Loucy (cell line): ENCODE measurements at regions not wholly inside any gene's neighbourhood (a gene's known extent, or its start where the extent isn't known, plus 50 kb on each side); places are given as distances from the start of the nearest gene placed in this dataset.
A peak's percentile ranks its signal among the peaks of the same experiment; 100 is the strongest.
"Not testable (repeated sequence)": the region's sequence is repeated elsewhere in the genome, so short reads cannot be mapped to it uniquely, and the experiment has no call there.

Experiments used
- H2AFZ ChIP-seq: fragments of 200-600 bp; sonication (generic); 2 replicates; pipeline ENCODE4 v1.6.0; 2016; ENCODE audit warnings: antibody characterized with exemption, mild to moderate bottlenecking, low read length, moderate library complexity
- H3F3A ChIP-seq: fragments of 200-600 bp; 2 replicates; pipeline ENCODE4 v1.6.0; 2016; ENCODE audit warnings: antibody characterized with exemption, low read depth, mild to moderate bottlenecking
- H3K27me3 ChIP-seq: fragments of 200-600 bp; sonication (generic); 2 replicates; pipeline ENCODE4 v1.6.1; 2014; ENCODE audit warnings: low read length, mild to moderate bottlenecking; ENCODE audit not compliant: insufficient read depth, poor library complexity, severe bottlenecking
- H3K36me3 ChIP-seq: fragments of 200-600 bp; sonication (generic); 2 replicates; pipeline ENCODE4 v1.6.1; 2016; ENCODE audit warnings: low read length; ENCODE audit not compliant: insufficient read depth
- H3K4me1 ChIP-seq: fragments of 200-600 bp; sonication (generic); 2 replicates; pipeline ENCODE4 v1.5.1; 2014; ENCODE audit warnings: low read length, mild to moderate bottlenecking; ENCODE audit not compliant: insufficient read depth, poor library complexity, severe bottlenecking
- H3K4me2 ChIP-seq: fragments of 200-600 bp; sonication (generic); 2 replicates; pipeline ENCODE4 v1.6.0; 2014; ENCODE audit warnings: antibody characterized with exemption, low read length, low read depth, mild to moderate bottlenecking; ENCODE audit not compliant: poor library complexity, severe bottlenecking
- H3K4me3 ChIP-seq: fragments of 200-600 bp; sonication (generic); 2 replicates; pipeline ENCODE4 v1.5.1; 2014; ENCODE audit warnings: low read length, mild to moderate bottlenecking, mixed read lengths; ENCODE audit not compliant: poor library complexity, severe bottlenecking
- H3K79me2 ChIP-seq: fragments of 200-600 bp; sonication (generic); 2 replicates; pipeline ENCODE4 v1.6.1; 2014; ENCODE audit warnings: low read length; ENCODE audit not compliant: insufficient read depth
- H3K9ac ChIP-seq: fragments of 200-600 bp; sonication (generic); 2 replicates; pipeline ENCODE4 v1.6.0; 2014; ENCODE audit warnings: mild to moderate bottlenecking, low read depth, low read length, moderate library complexity; ENCODE audit not compliant: poor library complexity, severe bottlenecking
- H3K9me2 ChIP-seq: fragments of 200-600 bp; sonication (generic); replicated peaks from 2 replicates; pipeline ENCODE4 v1.6.1; 2016; ENCODE audit warnings: low read depth, low read length, mixed read lengths
- H3K9me3 ChIP-seq: fragments of 200-600 bp; sonication (generic); 2 replicates; pipeline ENCODE4 v1.6.1; 2014; ENCODE audit warnings: mild to moderate bottlenecking, antibody characterized with exemption, low read length, low read depth; ENCODE audit not compliant: insufficient read depth
- H4K20me1 ChIP-seq: fragments of 200-600 bp; sonication (generic); 2 replicates; pipeline ENCODE4 v1.6.0; 2014; ENCODE audit warnings: antibody characterized with exemption, low read length, mild to moderate bottlenecking; ENCODE audit not compliant: insufficient read depth, poor library complexity, severe bottlenecking
- EZH2phosphoT487 ChIP-seq: fragments of 200-600 bp; IDR thresholded peaks from 2 replicates; pipeline ENCODE4 v1.6.1; 2018; ENCODE audit warnings: antibody characterized with exemption, mild to moderate bottlenecking, moderate library complexity, borderline replicate concordance
- TF ChIP-seq, protein P1 (sequence below): fragments of 200-600 bp; sonication (generic); conservative IDR thresholded peaks from 2 replicates; pipeline ENCODE4 v1.5.1; 2014; ENCODE audit warnings: mild to moderate bottlenecking, antibody characterized with exemption, low read length

DNA sequence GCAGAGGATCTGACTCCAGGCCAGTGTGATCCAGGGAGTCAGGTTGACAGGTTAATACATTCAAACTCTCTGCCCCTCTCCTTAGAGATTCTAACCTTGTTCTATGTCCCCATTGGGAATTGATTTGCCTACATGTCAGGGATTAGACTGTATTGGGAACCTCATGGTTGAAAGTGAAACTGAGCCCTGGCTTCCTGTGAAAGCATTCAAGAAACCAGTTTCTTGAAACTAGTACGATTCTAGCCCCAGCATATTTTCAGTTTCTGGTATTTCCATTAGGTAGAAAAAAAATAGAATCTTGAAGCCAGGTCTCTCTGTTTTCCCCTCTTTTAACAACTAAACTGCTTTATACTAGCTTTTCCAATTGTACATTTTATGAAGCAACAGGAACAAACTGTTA, 140.4 kb upstream of the ABI3BP start:
- H3K27me3 ChIP-seq, result no peaks in the 10 kb centered on the region
- no peaks in the 10 kb centered on the region for H3K79me2 ChIP-seq
- H3K36me3 ChIP-seq, result no peaks in the 10 kb centered on the region
- H3K9me3 ChIP-seq, result no peaks in the 10 kb centered on the region
- TF ChIP-seq, protein P1, sequence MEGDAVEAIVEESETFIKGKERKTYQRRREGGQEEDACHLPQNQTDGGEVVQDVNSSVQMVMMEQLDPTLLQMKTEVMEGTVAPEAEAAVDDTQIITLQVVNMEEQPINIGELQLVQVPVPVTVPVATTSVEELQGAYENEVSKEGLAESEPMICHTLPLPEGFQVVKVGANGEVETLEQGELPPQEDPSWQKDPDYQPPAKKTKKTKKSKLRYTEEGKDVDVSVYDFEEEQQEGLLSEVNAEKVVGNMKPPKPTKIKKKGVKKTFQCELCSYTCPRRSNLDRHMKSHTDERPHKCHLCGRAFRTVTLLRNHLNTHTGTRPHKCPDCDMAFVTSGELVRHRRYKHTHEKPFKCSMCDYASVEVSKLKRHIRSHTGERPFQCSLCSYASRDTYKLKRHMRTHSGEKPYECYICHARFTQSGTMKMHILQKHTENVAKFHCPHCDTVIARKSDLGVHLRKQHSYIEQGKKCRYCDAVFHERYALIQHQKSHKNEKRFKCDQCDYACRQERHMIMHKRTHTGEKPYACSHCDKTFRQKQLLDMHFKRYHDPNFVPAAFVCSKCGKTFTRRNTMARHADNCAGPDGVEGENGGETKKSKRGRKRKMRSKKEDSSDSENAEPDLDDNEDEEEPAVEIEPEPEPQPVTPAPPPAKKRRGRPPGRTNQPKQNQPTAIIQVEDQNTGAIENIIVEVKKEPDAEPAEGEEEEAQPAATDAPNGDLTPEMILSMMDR, result no peak
- no peak for TF ChIP-seq EZH2phosphoT487
- H2AFZ ChIP-seq, result peak overlapping the region; percentile 42; the same call in 1 of the 2 replicates
- H4K20me1 ChIP-seq, result no peaks in the 10 kb centered on the region
- no peaks in the 10 kb centered on the region for H3K9me2 ChIP-seq
- no peaks in the 10 kb centered on the region for H3F3A ChIP-seq
- H3K4me2 ChIP-seq, result peak overlapping the region; percentile 17
- H3K4me3 ChIP-seq, result no peak overlapping the region
- H3K9ac ChIP-seq, result no peak overlapping the region
- H3K4me1 ChIP-seq, result no peaks in the 10 kb centered on the region

DNA sequence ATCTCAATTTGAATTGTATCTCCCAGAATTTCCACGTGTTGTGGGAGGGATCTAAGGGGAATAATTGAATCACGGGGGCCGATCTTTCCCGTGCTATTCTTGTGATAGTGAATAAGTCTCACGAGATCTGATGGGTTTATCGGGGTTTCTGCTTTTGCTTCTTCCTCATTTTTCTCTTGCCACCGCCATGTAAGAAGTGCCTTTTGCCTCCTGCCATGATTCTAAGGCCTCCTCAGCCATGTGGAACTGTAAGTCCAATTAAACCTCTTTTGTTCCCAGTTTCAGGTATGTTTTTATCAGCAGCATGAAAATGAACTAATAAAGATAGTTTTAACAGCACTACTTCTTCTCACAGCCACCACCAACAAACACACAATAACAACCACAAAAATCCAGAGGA, 140.0 kb upstream of the ABI3BP start:
- H3K4me3 ChIP-seq, H3K27me3 ChIP-seq, H3K9me2 ChIP-seq, H3K9me3 ChIP-seq, H3K4me1 ChIP-seq, H4K20me1 ChIP-seq, H3K9ac ChIP-seq, H3F3A ChIP-seq, H3K79me2 ChIP-seq, H3K36me3 ChIP-seq: not testable (repeated sequence)
- Histone ChIP-seq H2AFZ (peak overlapping the region; percentile 42; the same call in 1 of the 2 replicates), H3K4me2 (peak overlapping the region; percentile 17)

DNA sequence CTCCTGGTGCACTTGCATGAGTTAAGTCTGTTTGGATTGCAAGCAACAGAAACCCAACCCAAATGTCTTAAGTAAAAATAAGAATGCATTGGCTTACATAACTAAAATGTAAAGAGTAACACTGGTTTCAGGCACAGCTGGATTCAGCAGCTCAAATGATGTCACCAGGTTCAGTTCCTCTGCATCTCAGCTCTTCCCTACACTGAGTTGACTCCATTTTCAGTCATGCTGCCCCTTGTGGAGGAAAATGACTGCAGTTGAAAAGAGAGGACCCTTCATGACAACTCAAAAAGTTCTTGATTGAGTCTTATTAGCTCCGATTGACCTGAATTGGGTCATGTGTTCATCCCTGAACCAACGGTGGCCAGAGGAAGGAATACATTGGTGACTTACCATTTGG, 138.5 kb upstream of the ABI3BP start:
- no peak overlapping the region for H2AFZ ChIP-seq

DNA sequence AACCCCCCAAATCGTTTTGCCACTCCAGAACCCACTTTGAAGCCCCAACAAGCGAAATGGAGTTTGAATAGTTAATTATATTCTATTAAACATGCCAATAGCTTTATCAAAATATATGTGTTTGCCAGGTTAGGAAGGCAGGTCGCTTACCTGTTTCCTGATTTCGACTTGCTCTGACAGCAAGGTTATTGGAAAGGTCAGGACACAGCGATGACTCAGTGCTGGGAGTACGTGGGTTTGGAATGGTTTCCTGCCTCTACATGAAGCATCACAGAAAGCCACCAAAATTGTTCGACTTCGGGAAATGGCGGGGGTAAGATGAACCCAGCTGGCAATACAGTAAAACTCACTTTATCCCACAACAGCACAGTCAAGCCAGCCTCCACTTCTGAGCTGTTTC, 135.6 kb upstream of the ABI3BP start:
- H3F3A ChIP-seq, result no peaks in the 10 kb centered on the region
- no peak overlapping the region for H2AFZ ChIP-seq
- no peaks in the 10 kb centered on the region for H3K79me2 ChIP-seq
- TF ChIP-seq EZH2phosphoT487, result no peak
- TF ChIP-seq, protein P1, result no peak
- H3K9ac ChIP-seq, result no peak overlapping the region
- no peaks in the 10 kb centered on the region for H3K27me3 ChIP-seq
- H3K36me3 ChIP-seq, result no peaks in the 10 kb centered on the region
- no peaks in the 10 kb centered on the region for H3K4me1 ChIP-seq
- no peaks in the 10 kb centered on the region for H3K9me3 ChIP-seq
- no peak overlapping the region for H3K4me2 ChIP-seq
- H3K4me3 ChIP-seq, result no peak overlapping the region
- H4K20me1 ChIP-seq, result no peaks in the 10 kb centered on the region
- no peaks in the 10 kb centered on the region for H3K9me2 ChIP-seq

More for the DNA sequence above, 138.5 kb upstream of the ABI3BP start:
- Histone ChIP-seq H3K9me2 (no peaks in the 10 kb centered on the region), H3K9me3 (no peaks in the 10 kb centered on the region), H3K4me2 (no peak overlapping the region), H3F3A (no peaks in the 10 kb centered on the region), H3K4me1 (no peaks in the 10 kb centered on the region), H3K79me2 (no peaks in the 10 kb centered on the region), H3K9ac (no peak overlapping the region), H3K27me3 (no peaks in the 10 kb centered on the region), H4K20me1 (no peaks in the 10 kb centered on the region), H3K4me3 (no peak overlapping the region), H3K36me3 (no peaks in the 10 kb centered on the region)
- TF ChIP-seq, protein P1, result peak; percentile 40
- TF ChIP-seq EZH2phosphoT487, result no peak
